SK-N-SH (cell line): ENCODE measurements at regions not wholly inside any gene's neighbourhood (a gene's known extent, or its start where the extent isn't known, plus 50 kb on each side); places are given as distances from the start of the nearest gene placed in this dataset.

Experiments
- CTCF ChIA-PET: fragments of 300-600, 350-600 bp; formaldehyde crosslinking; extraction: SDS; loops from one replicate; lab custom pipeline; 2021; lab: Yijun Ruan, JAX
- POLR2A ChIA-PET: fragments of 350-600 bp; sonication (Branson Sonifier 250); formaldehyde crosslinking; extraction: SDS; loops from one replicate; lab custom pipeline; 2020; ENCODE audit warnings: antibody characterized with exemption, inconsistent platforms; lab: Yijun Ruan, JAX
- DNase-seq: peaks from one replicate; pipeline ENCODE4 v3.0.0; 2012
- H2AFZ ChIP-seq: fragments of 200-600 bp; sonication (generic); 2 replicates; pipeline ENCODE4 v1.8.1; 2016; ENCODE audit warnings: antibody characterized with exemption, mild to moderate bottlenecking, low read depth
- H3F3A ChIP-seq: fragments of 200-600 bp; sonication (generic); replicated peaks from 2 replicates; pipeline ENCODE3; 2016; ENCODE audit warnings: antibody characterized with exemption, mild to moderate bottlenecking; ENCODE audit not compliant: insufficient read depth
- H3K27ac ChIP-seq, 2 experiments: fragments of 200-500 bp in 1 of 2; fragments of 200-600 bp in 1 of 2; sonication (Bioruptor generic) in 1 of 2; sonication (generic), shearing (Covaris generic) in 1 of 2; 2 replicates each; pipeline versions ENCODE4 v1.5.1 to v1.6.1; 2014 to 2016; ENCODE audit warnings: low read depth in 2 of 2, inconsistent platforms in 1 of 2, low read length in 1 of 2, mild to moderate bottlenecking in 1 of 2, mixed read lengths in 1 of 2
- H3K27me3 ChIP-seq: fragments of 200-600 bp; sonication (generic), shearing (Covaris generic); 2 replicates; pipeline ENCODE4 v1.6.1; 2016; ENCODE audit warnings: mixed run types; ENCODE audit not compliant: insufficient read depth
- H3K36me3 ChIP-seq, 2 experiments: fragments of 200-500 bp in 1 of 2; fragments of 200-600 bp in 1 of 2; sonication (Bioruptor generic) in 1 of 2; sonication (generic) in 1 of 2; replicated peaks in 1 of 2; 2 replicates each; pipeline versions ENCODE3 to v1.5.1; 2014 to 2016; ENCODE audit warnings: low read length in 1 of 2, mild to moderate bottlenecking in 1 of 2; ENCODE audit not compliant: insufficient read depth in 2 of 2, control insufficient read depth in 1 of 2
- H3K4me1 ChIP-seq, 2 experiments: fragments of 200-500 bp in 1 of 2; fragments of 200-600 bp in 1 of 2; sonication (Bioruptor generic) in 1 of 2; sonication (generic), shearing (Covaris generic) in 1 of 2; 2 replicates each; pipeline versions ENCODE4 v1.5.1 to v1.6.1; 2014 to 2016; ENCODE audit warnings: low read depth in 1 of 2, low read length in 1 of 2, mixed run types in 1 of 2; ENCODE audit not compliant: insufficient read depth in 2 of 2, control insufficient read depth in 1 of 2
- H3K4me2 ChIP-seq: fragments of 200-600 bp; sonication (generic), shearing (Covaris generic); 2 replicates; pipeline ENCODE4 v1.6.1; 2017; ENCODE audit warnings: mixed run types
- H3K4me3 ChIP-seq, 2 experiments: fragments of 200-500 bp in 1 of 2; fragments of 200-600 bp in 1 of 2; sonication (Bioruptor generic) in 1 of 2; sonication (generic), shearing (Covaris generic) in 1 of 2; 2 replicates each; pipeline versions ENCODE4 v1.5.1 to v1.8.1; 2014 to 2016; ENCODE audit warnings: low read depth in 2 of 2, inconsistent platforms in 1 of 2, low read length in 1 of 2, mild to moderate bottlenecking in 1 of 2, mixed read lengths in 1 of 2, moderate library complexity in 1 of 2
- H3K79me2 ChIP-seq: fragments of 200-600 bp; sonication (generic); 2 replicates; pipeline ENCODE4 v1.8.1; 2017; ENCODE audit warnings: mild to moderate bottlenecking; ENCODE audit not compliant: insufficient read depth
- H3K9ac ChIP-seq: fragments of 200-600 bp; sonication (generic); 2 replicates; pipeline ENCODE4 v1.6.1; 2017; ENCODE audit warnings: mixed run types
- H3K9me2 ChIP-seq: fragments of 200-600 bp; sonication (generic); 2 replicates; pipeline ENCODE4 v1.6.1; 2017; ENCODE audit warnings: mixed run types
- H3K9me3 ChIP-seq: fragments of 200-600 bp; sonication (generic); 2 replicates; pipeline ENCODE4 v1.6.1; 2017; ENCODE audit warnings: mixed run types, mild to moderate bottlenecking, moderate library complexity
- H4K20me1 ChIP-seq: fragments of 200-600 bp; sonication (generic); 2 replicates; pipeline ENCODE4 v1.6.1; 2017; ENCODE audit warnings: mild to moderate bottlenecking, mixed run types; ENCODE audit not compliant: insufficient read depth
- CTCF ChIP-seq: fragments of 200-600 bp; sonication (generic); IDR thresholded peaks from 2 replicates; pipeline ENCODE4 v1.6.1; 2017; ENCODE audit warnings: antibody characterized with exemption, mild to moderate bottlenecking, moderate library complexity
- EP300 ChIP-seq, 2 experiments: IDR thresholded peaks; 2 replicates each; pipeline versions ENCODE4 v1.4.0 to v1.6.1; 2012; ENCODE audit warnings: borderline replicate concordance in 1 of 2, low read depth in 1 of 2, low read length in 1 of 2
- FOXM1 ChIP-seq: IDR thresholded peaks from 2 replicates; pipeline ENCODE4 v1.4.0; 2012; ENCODE audit warnings: low read depth, mild to moderate bottlenecking
- GATA2 ChIP-seq: sonication (generic); formaldehyde crosslinking; IDR thresholded peaks from 2 replicates; pipeline ENCODE4 v1.5.0; 2020; ENCODE audit warnings: mild to moderate bottlenecking, missing genetic modification reagents
- IRF3 ChIP-seq: fragments of 150-350 bp; IDR thresholded peaks from 2 replicates; pipeline ENCODE4 v1.6.1; 2016; ENCODE audit warnings: mild to moderate bottlenecking, low read depth, low read length
- MAX ChIP-seq: IDR thresholded peaks from 2 replicates; pipeline ENCODE4 v1.4.0; 2012; ENCODE audit warnings: low read depth
- NRF1 ChIP-seq: IDR thresholded peaks from 2 replicates; pipeline ENCODE4 v1.6.1; 2012; ENCODE audit warnings: low read depth, mild to moderate bottlenecking, low read length
- RXRA ChIP-seq: IDR thresholded peaks from 2 replicates; pipeline ENCODE4 v1.4.0; 2012; ENCODE audit warnings: low read depth, mild to moderate bottlenecking, borderline replicate concordance
- ZBTB33 ChIP-seq: IDR thresholded peaks from 2 replicates; pipeline ENCODE4 v1.4.0; 2012; ENCODE audit warnings: low read depth, borderline replicate concordance
- WGBS: methylation state at CpG from one replicate; pipeline ENCODE4 v1.1.6; 2017; ENCODE audit warnings: low lambda C conversion rate; 5-methylcytosine and 5-hydroxymethylcytosine counted together

- TF ChIP-seq FOXM1 (no peak), RXRA (no peak), EP300 (IDR thresholded peaks at IDR 0.05; ENCODE audit: borderline replicate concordance in 1 of 2, low read depth in 1 of 2, low read length in 1 of 2) (no peak), ZBTB33 (no peak)
Observed at GRCh38 chr7:142685877-142686508, 63.3 kb upstream of the PRSS1 start (continued).

GRCh38 chr7:142681314-142682092, 67.8 kb upstream of the PRSS1 start:
- H3K4me3 ChIP-seq, result no peak overlapping the region
- H3K36me3 ChIP-seq, result no peaks in the 10 kb centered on the region
- H3K9me3 ChIP-seq, result peaks cover 10% of the 10 kb centered on the region
- no peak overlapping the region for H2AFZ ChIP-seq
- no peaks in the 10 kb centered on the region for H4K20me1 ChIP-seq
- no peak overlapping the region for H3K4me2 ChIP-seq
- no peaks in the 10 kb centered on the region for H3K4me1 ChIP-seq
- H3K27me3 ChIP-seq, result no peaks in the 10 kb centered on the region
- no peak for TF ChIP-seq MAX
- no peak for TF ChIP-seq IRF3
- TF ChIP-seq GATA2, result no peak
- TF ChIP-seq CTCF, result no peak
- TF ChIP-seq EP300 (IDR thresholded peaks at IDR 0.05; ENCODE audit: borderline replicate concordance in 1 of 2, low read depth in 1 of 2, low read length in 1 of 2), result no peak
- no peak for TF ChIP-seq NRF1
- TF ChIP-seq, all 33 proteins: peak for 0
- ChIA-PET POLR2A (no interaction called here), CTCF (interaction anchor here (0.8 to 2.6 kb wide), 7 partner anchors 11 to 147 kb away, joined by 3 to 10 read pairs (median 4); no protein-coding TSS in a partner anchor)
- Histone ChIP-seq H3F3A (peaks cover 3% of the 10 kb centered on the region), H3K9me2 (no peaks in the 10 kb centered on the region), H3K79me2 (no peaks in the 10 kb centered on the region), H3K9ac (no peak overlapping the region), H3K27ac (no peak overlapping the region)
- no peak for DNase-seq
- WGBS, result 25% methylated on average over 3 of the region's 3 CpGs
